Erythroblast (primary cell): ENCODE measurements at regions not wholly inside any gene's neighbourhood (a gene's known extent, or its start where the extent isn't known, plus 50 kb on each side); places are given as distances from the start of the nearest gene placed in this dataset.

ENCODE experiments used
- GATA1 ChIP-seq: IDR thresholded peaks from 2 replicates; pipeline ENCODE4 v1.6.1; 2011; ENCODE audit warnings: low read depth, mild to moderate bottlenecking, control low read depth, low read length, moderate library complexity
- POLR2A ChIP-seq: IDR thresholded peaks from 2 replicates; pipeline ENCODE4 v1.6.1; 2011; ENCODE audit warnings: mild to moderate bottlenecking, low read length

GRCh38 chr2:209121691-209122090 is 302.2 kb upstream of the MAP2 start:
- TF ChIP-seq POLR2A (no peak), GATA1 (no peak)
